HG03342 (cell line): ENCODE measurements at regions not wholly inside any gene's neighbourhood (a gene's known extent, or its start where the extent isn't known, plus 50 kb on each side); places are given as distances from the start of the nearest gene placed in this dataset.
"Not testable (repeated sequence)": the region's sequence is repeated elsewhere in the genome, so short reads cannot be mapped to it uniquely, and the experiment has no call there.

Source experiments
- ATAC-seq: cut with Tn5 transposase; IDR thresholded peaks from one replicate; pipeline ENCODE4 v1.9.1; 2021; ENCODE audit warnings: mild to moderate bottlenecking, moderate library complexity; ENCODE audit not compliant: unreplicated experiment

- ATAC-seq: no peak
These were observed 122.8 kb downstream of the ZC4H2 start for GRCh38 chrX:64853424-64853823.

GRCh38 chrX:64850371-64851082 lies 125.7 kb downstream of the ZC4H2 start:
- ATAC-seq: no peak

DNA sequence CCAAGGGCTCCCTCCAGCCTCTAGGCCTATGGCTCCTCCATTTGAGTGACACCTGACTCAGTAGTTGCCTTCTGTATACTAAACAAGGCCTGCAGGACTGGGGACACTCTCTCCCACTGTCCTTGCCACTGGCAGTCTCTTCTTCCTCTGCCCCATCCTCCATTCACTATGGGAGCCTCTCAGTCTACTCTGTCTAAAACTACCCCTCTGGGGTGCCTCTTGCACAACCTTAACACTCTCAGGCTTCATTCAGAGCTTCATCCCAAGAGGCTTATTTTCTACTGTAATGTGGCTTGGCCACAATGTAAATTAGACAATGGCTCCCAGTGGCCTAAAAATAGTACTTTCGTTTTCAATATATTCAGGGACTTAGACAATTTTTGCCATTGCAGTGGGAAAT lies 133.0 kb downstream of the ZC4H2 start:
- no peak for ATAC-seq

- ATAC-seq: peak; percentile 72
These were observed 133.8 kb downstream of the ZC4H2 start for GRCh38 chrX:64842492-64842891.

- ATAC-seq: no peak
These were observed 170.6 kb downstream of the ZC4H2 start for GRCh38 chrX:64805683-64806082.

GRCh38 chrX:64792598-64793337 lies 183.5 kb downstream of the ZC4H2 start:
- ATAC-seq: no peak

GRCh38 chrX:64782923-64783322 lies 193.3 kb downstream of the ZC4H2 start:
- no peak for ATAC-seq

GRCh38 chrX:64758047-64758446 lies 218.2 kb downstream of the ZC4H2 start:
- no peak for ATAC-seq

DNA sequence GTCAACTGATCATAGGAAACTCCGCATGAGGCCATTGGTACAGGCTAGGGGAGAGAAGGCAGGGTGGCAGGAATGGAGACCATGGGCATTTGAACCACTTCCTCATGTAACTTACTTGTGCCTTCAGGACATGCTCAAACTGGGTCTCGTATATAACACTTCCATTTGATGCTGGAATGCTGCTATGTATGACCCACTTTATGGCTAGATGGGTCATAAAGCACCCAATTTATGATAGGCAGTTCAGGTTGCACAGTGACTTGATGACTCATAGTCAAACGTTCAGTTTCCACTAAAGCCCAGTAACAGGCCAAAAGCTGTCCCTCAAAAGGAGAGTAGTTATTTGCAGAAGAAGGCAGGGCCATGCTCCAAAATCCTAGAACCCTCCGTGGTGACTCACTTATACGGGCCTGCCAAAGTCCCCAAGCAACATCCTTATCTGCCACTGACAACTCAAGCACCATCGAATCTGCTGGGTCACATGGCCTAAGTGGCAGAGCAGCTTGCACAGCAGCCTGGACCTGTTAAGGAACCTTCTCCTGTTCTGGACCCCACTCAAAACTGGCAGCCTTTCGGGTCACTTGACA lies 236.4 kb downstream of the ZC4H2 start:
- no peak for ATAC-seq

- no peak for ATAC-seq
These were observed 277.9 kb downstream of the ZC4H2 start for GRCh38 chrX:64698317-64698716.

DNA sequence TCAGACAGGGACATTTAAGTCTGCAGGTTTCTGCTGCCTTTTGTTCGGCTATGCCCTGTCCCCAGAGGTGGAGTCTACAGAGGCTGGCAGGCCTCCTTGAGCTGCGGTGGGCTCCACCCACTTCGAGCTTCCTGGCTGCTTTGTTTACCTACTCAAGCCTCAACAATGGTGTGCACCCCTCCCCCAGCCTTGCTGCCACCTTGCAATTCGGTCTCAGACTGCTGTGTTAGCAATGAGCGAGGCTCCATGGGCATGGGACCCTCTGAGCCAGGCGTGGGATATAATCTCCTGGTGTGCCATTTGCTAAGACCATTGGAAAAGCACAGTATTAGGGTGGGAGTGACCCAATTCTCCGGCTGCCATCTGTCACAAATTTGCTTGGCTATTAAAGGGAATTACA lies 280.9 kb downstream of the ZC4H2 start:
- ATAC-seq: not testable (repeated sequence)

DNA sequence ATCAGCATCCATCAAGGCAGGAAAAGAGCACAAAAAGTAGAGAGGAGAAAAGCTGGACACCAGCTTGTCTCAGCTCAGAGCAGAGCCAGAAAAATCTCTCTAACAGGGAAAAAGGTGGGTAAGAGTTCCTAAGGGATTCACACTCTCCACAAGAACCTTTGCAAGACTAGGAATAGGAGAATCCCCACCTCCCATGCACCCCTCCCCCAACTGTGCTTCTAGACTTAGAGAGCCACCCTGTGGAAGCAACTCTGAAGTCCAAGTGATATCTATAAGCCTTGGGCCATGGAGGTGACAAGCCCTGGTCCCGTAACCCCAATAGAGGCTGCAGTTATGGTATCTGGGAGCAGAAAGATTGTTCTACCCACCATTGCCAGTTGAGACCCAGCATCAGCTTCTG lies 267.6 kb upstream of the MTMR8 start:
- no peak for ATAC-seq

GRCh38 chrX:64657229-64657628 lies 262.0 kb upstream of the MTMR8 start:
- not testable (repeated sequence) for ATAC-seq

- ATAC-seq: no peak
These were observed 247.2 kb upstream of the MTMR8 start for GRCh38 chrX:64642482-64642881.
